ENCODE measurements at regions not wholly inside any gene's neighbourhood (a gene's known extent, or its start where the extent isn't known, plus 50 kb on each side); places are given as distances from the start of the nearest gene placed in this dataset.

- H3K27me3 ChIP-seq = no peaks in the 10 kb centered on the region
- no peaks in the 10 kb centered on the region for H3K36me3 ChIP-seq
- DNase-seq = no peak
- no peak overlapping the region for H3K4me3 ChIP-seq
- no peak overlapping the region for H3K27ac ChIP-seq
- intact Hi-C loops (cut with DNase I) = no loop called here
- H3K9ac ChIP-seq (ENCODE audit: low read depth in 2 of 2, low read length in 2 of 2) = no peak overlapping the region
- no peaks in the 10 kb centered on the region for H3K4me1 ChIP-seq
- no peak for TF ChIP-seq CTCF (IDR thresholded peaks at IDR 0.05)
- no peaks in the 10 kb centered on the region for H3K9me3 ChIP-seq
These were observed 107.5 kb upstream of the ENPEP start for GRCh38 chr4:110368409-110368808.

DNA sequence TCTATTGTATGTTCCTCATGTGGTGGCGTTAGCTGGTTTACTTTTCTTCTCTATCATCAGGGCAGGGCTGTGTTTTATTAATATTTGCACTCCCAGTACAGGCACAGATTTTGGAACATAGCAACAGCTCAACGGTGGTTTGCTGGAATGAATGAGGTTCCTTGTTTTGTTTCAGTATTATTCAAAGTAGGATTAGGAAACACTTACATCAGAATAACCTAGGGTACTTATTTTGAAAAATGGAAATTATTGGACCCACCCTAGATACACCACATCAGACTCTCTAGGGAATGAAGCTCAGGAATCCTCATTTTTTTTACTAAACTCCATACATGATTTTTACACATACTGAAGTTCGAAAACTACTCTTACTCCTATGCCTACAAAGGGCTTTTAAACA, 108.8 kb upstream of the ENPEP start:
- Histone ChIP-seq H3K27me3 (no peaks in the 10 kb centered on the region), H3K9ac (ENCODE audit: low read depth in 2 of 2, low read length in 2 of 2) (no peak overlapping the region), H3K4me3 (no peak overlapping the region), H3K27ac (no peak overlapping the region), H3K9me3 (no peaks in the 10 kb centered on the region), H3K36me3 (no peaks in the 10 kb centered on the region), H3K4me1 (no peaks in the 10 kb centered on the region)
- intact Hi-C loops (cut with DNase I) = no loop called here
- no peak for DNase-seq
- TF ChIP-seq CTCF (IDR thresholded peaks at IDR 0.05) = no peak

GRCh38 chr4:110365761-110366160, 110.2 kb upstream of the ENPEP start:
- no peak for DNase-seq
- Histone ChIP-seq H3K4me3 (no peak overlapping the region), H3K4me1 (no peaks in the 10 kb centered on the region), H3K9ac (ENCODE audit: low read depth in 2 of 2, low read length in 2 of 2) (no peak overlapping the region), H3K36me3 (no peaks in the 10 kb centered on the region), H3K27me3 (no peaks in the 10 kb centered on the region), H3K9me3 (no peaks in the 10 kb centered on the region), H3K27ac (no peak overlapping the region)
- intact Hi-C loops (cut with DNase I) = no loop called here
- no peak for TF ChIP-seq CTCF (IDR thresholded peaks at IDR 0.05)

DNA sequence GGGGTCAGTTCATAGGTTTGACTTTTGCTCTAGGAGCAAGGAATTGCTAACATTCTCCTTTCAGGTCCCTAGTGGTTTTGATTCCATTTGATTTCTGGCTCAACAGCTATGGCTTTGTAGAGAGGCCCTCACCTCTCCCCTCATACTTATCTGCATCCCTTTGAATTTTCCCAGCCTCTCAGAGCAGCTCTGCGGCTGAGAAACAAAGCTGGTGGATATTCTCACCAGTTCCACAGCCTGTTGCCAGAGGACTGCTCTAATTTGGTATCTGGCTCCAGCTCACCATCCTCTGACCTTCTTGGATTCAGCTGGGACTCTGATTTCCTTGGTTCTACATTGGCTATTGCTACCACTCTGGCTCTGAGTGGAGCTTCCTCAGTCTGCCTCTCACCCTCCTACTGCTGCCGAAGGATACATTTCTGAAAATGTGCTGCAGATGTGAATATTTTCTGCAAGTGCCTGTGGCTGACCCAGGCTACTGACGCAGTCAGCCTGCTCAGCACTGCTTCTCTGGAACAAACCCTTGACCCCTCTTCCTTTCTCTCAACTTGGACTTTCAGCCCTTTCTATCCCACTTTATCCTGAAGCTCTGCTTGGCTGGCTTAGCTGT, 110.9 kb upstream of the ENPEP start:
- no peak for TF ChIP-seq CTCF (IDR thresholded peaks at IDR 0.05)

GRCh38 chr4:110361921-110362320, 114.0 kb upstream of the ENPEP start:
- no peak for DNase-seq
- no peak overlapping the region for H3K4me3 ChIP-seq
- no peak for TF ChIP-seq CTCF (IDR thresholded peaks at IDR 0.05)
- no peaks in the 10 kb centered on the region for H3K4me1 ChIP-seq
- H3K27ac ChIP-seq = no peak overlapping the region
- H3K9ac ChIP-seq (ENCODE audit: low read depth in 2 of 2, low read length in 2 of 2) = no peak overlapping the region
- intact Hi-C loops (cut with DNase I) = no loop called here
- no peaks in the 10 kb centered on the region for H3K9me3 ChIP-seq
- H3K27me3 ChIP-seq = no peaks in the 10 kb centered on the region
- H3K36me3 ChIP-seq = no peaks in the 10 kb centered on the region

More for the DNA sequence above, 110.9 kb upstream of the ENPEP start:
- no peaks in the 10 kb centered on the region for H3K4me1 ChIP-seq
- H3K9me3 ChIP-seq = no peaks in the 10 kb centered on the region
- DNase-seq = no peak
- H3K4me3 ChIP-seq = no peak overlapping the region
- no peaks in the 10 kb centered on the region for H3K27me3 ChIP-seq
- H3K9ac ChIP-seq (ENCODE audit: low read depth in 2 of 2, low read length in 2 of 2) = no peak overlapping the region
- intact Hi-C loops (cut with DNase I) = no loop called here
- H3K36me3 ChIP-seq = no peaks in the 10 kb centered on the region
- H3K27ac ChIP-seq = no peak overlapping the region

Data from colonic mucosa (tissue), 4 donors.